B cell (primary cell): ENCODE measurements at regions not wholly inside any gene's neighbourhood (a gene's known extent, or its start where the extent isn't known, plus 50 kb on each side); places are given as distances from the start of the nearest gene placed in this dataset.

Source experiments
- ATAC-seq: fragments of 200-7000 bp; cut with Tn5 transposase; one replicate; pipeline ENCODE4 v1.10.0; 2021; ENCODE audit warnings: low read depth, mild to moderate bottlenecking, moderate number of reproducible peaks, moderate library complexity
- CTCF ChIA-PET: fragments of 350-600 bp; sonication (Branson Sonifier 250); formaldehyde crosslinking; loops from one replicate; lab custom pipeline; 2021; ENCODE audit warnings: antibody characterized with exemption, inconsistent platforms; lab: Charles Lee
- POLR2A ChIA-PET: fragments of 350-600 bp; sonication (Branson Sonifier 250); formaldehyde crosslinking; loops from one replicate; lab custom pipeline; 2021; ENCODE audit warnings: antibody characterized with exemption; lab: Charles Lee
- DNase-seq: peaks from one replicate; pipeline ENCODE4 v3.0.0; 2013
- H2AFZ ChIP-seq: 2 replicates; pipeline ENCODE4 v1.6.1; 2012; ENCODE audit warnings: mild to moderate bottlenecking, low read depth, low read length; ENCODE audit not compliant: insufficient read depth, poor library complexity, severe bottlenecking
- H3K27ac ChIP-seq, 2 donors: 1 replicate in 1 of 2; 2 replicates in 1 of 2; pipeline ENCODE4 v1.5.1; 2012 to 2013; ENCODE audit warnings: low read length in 2 of 2, mild to moderate bottlenecking in 2 of 2, moderate library complexity in 1 of 2
- H3K27me3 ChIP-seq, 4 experiments: fragments of 200-600 bp in 1 of 4; sonication (generic) in 1 of 4; replicated peaks in 1 of 4; 1 replicate in 2 of 4; 2 replicates in 2 of 4; pipeline versions ENCODE4 v1.6.1 to v1.7.0; 2013 to 2016; ENCODE audit warnings: low read length in 3 of 4, mild to moderate bottlenecking in 2 of 4, mixed read lengths in 1 of 4, moderate library complexity in 1 of 4; ENCODE audit not compliant: insufficient read depth in 4 of 4, control insufficient read depth in 3 of 4; ENCODE audit errors: control extremely low read depth in 1 of 4
- H3K36me3 ChIP-seq, 2 experiments: replicated peaks in 1 of 2; 1 replicate in 1 of 2; 2 replicates in 1 of 2; pipeline versions ENCODE4 v1.6.1 to v1.7.1; 2013; ENCODE audit warnings: low read length in 1 of 2; ENCODE audit not compliant: insufficient read depth in 2 of 2, control insufficient read depth in 1 of 2; ENCODE audit errors: control extremely low read depth in 1 of 2, extremely low read depth in 1 of 2
- H3K4me1 ChIP-seq, 2 donors: fragments of 200-600 bp in 1 of 2; sonication (generic) in 1 of 2; 1 replicate in 1 of 2; 2 replicates in 1 of 2; pipeline versions ENCODE4 v1.5.1 to v1.6.1; 2013 to 2017; ENCODE audit warnings: low read length in 2 of 2; ENCODE audit not compliant: control insufficient read depth in 2 of 2, insufficient read depth in 2 of 2
- H3K4me2 ChIP-seq: replicated peaks from 2 replicates; pipeline ENCODE3; 2012; ENCODE audit warnings: mild to moderate bottlenecking, low read depth, low read length; ENCODE audit not compliant: poor library complexity, severe bottlenecking
- H3K4me3 ChIP-seq, 5 experiments: fragments of 200-600 bp in 1 of 5; sonication (generic) in 1 of 5; 1 replicate in 3 of 5; 2 replicates in 2 of 5; pipeline versions ENCODE4 v1.5.1 to v1.7.0; 2011 to 2016; ENCODE audit warnings: low read length in 4 of 5, mild to moderate bottlenecking in 4 of 5, low read depth in 2 of 5, control low read depth in 1 of 5, moderate library complexity in 1 of 5; ENCODE audit not compliant: insufficient read depth in 1 of 5; ENCODE audit errors: control extremely low read depth in 1 of 5, extremely low read depth in 1 of 5
- H3K79me2 ChIP-seq: fragments of 200-600 bp; sonication (generic); one replicate; pipeline ENCODE4 v1.6.0; 2016; ENCODE audit warnings: low read length; ENCODE audit not compliant: control insufficient read depth, insufficient read depth
- H3K9ac ChIP-seq: fragments of 200-600 bp; sonication (generic); 2 replicates; pipeline ENCODE4 v1.6.1; 2017; ENCODE audit warnings: mild to moderate bottlenecking, low read length, moderate library complexity
- H3K9me3 ChIP-seq, 3 donors: one replicate each; pipeline versions ENCODE4 v1.6.1 to v1.7.1; 2013; ENCODE audit warnings: low read length in 2 of 3; ENCODE audit not compliant: control insufficient read depth in 2 of 3, insufficient read depth in 1 of 3; ENCODE audit errors: control extremely low read depth in 1 of 3
- H4K20me1 ChIP-seq: 2 replicates; pipeline ENCODE4 v1.6.0; 2012; ENCODE audit warnings: mild to moderate bottlenecking, low read length; ENCODE audit not compliant: insufficient read depth, control insufficient read depth, poor library complexity, severe bottlenecking
- H3K27ac Mint-ChIP-seq: one replicate; pipeline ENCODE4 v1.8.0; 2021; ENCODE audit warnings: mixed read lengths
- H3K27me3 Mint-ChIP-seq: one replicate; pipeline ENCODE4 v1.8.0; 2021; ENCODE audit warnings: mixed read lengths
- H3K4me1 Mint-ChIP-seq: one replicate; pipeline ENCODE4 v1.8.0; 2021; ENCODE audit warnings: mixed read lengths
- H3K4me3 Mint-ChIP-seq: one replicate; pipeline ENCODE4 v1.8.0; 2021; ENCODE audit warnings: mixed read lengths
- H3K9me3 Mint-ChIP-seq: one replicate; pipeline ENCODE4 v1.8.0; 2022; ENCODE audit warnings: mixed read lengths; ENCODE audit not compliant: insufficient read depth
- EZH2 ChIP-seq: IDR thresholded peaks from 2 replicates; pipeline ENCODE4 v1.6.1; 2012; ENCODE audit warnings: borderline replicate concordance, low read depth, mild to moderate bottlenecking, moderate library complexity, low read length; ENCODE audit not compliant: insufficient read depth, poor library complexity, severe bottlenecking
- WGBS: methylation state at CpG from one replicate; pipeline ENCODE4 v1.1.5; 2013; ENCODE audit warnings: missing lambda C conversion rate; ENCODE audit not compliant: insufficient coverage; 5-methylcytosine and 5-hydroxymethylcytosine counted together
- intact Hi-C: fragments of 100-400 bp; cut with micrococcal nuclease; formaldehyde crosslinking; loops from one replicate; pipeline ENCODE4 v1.10.0; 2022
- TF ChIP-seq, protein P1 (sequence below): fragments of 200-600 bp; IDR thresholded peaks from one replicate; pipeline ENCODE4 v1.8.0; 2022; ENCODE audit warnings: antibody characterized with exemption, mild to moderate bottlenecking

DNA sequence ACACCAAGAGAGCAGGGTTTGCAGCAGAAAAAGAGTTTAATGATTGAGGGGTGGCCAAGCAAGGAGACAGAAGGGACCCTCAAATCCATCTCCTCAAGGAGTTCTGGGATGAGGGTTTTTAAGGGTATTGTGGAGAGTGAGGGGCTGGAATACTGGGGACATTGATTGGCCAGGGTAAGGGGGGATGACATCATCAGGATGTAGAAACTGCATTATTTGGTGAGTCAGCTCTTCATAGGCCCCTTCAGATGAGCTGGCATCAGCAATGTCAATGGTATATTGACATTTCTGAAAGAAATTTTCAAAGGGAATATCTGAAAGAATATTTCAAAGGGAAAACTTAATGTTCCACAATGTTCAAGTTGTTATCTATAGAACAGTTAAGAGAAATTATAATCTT, 168.1 kb upstream of the SNX7 start:
- DNase-seq (no peak), ATAC-seq (no peak)
- no peak overlapping the region for H3K4me3 ChIP-seq
- H3K36me3 ChIP-seq: no peaks in the 10 kb centered on the region
- POLR2A ChIA-PET: no interaction called here
- no peaks in the 10 kb centered on the region for H3K27me3 ChIP-seq
- no peak overlapping the region for H3K4me3 Mint-ChIP-seq
- no peaks in the 10 kb centered on the region for H3K4me1 Mint-ChIP-seq
- no peak overlapping the region for H3K4me2 ChIP-seq
- H3K79me2 ChIP-seq: no peaks in the 10 kb centered on the region
- intact Hi-C loops: no loop called here
- no peak overlapping the region for H3K9ac ChIP-seq
- no peaks in the 10 kb centered on the region for H3K4me1 ChIP-seq
- H3K9me3 Mint-ChIP-seq: no peaks in the 10 kb centered on the region
- H3K9me3 ChIP-seq: no peaks in the 10 kb centered on the region
- H3K27me3 Mint-ChIP-seq: no peaks in the 10 kb centered on the region
- CTCF ChIA-PET: no interaction called here
- TF ChIP-seq, protein P1, sequence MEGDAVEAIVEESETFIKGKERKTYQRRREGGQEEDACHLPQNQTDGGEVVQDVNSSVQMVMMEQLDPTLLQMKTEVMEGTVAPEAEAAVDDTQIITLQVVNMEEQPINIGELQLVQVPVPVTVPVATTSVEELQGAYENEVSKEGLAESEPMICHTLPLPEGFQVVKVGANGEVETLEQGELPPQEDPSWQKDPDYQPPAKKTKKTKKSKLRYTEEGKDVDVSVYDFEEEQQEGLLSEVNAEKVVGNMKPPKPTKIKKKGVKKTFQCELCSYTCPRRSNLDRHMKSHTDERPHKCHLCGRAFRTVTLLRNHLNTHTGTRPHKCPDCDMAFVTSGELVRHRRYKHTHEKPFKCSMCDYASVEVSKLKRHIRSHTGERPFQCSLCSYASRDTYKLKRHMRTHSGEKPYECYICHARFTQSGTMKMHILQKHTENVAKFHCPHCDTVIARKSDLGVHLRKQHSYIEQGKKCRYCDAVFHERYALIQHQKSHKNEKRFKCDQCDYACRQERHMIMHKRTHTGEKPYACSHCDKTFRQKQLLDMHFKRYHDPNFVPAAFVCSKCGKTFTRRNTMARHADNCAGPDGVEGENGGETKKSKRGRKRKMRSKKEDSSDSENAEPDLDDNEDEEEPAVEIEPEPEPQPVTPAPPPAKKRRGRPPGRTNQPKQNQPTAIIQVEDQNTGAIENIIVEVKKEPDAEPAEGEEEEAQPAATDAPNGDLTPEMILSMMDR: no peak
- TF ChIP-seq EZH2: no peak
- no peak overlapping the region for H3K27ac ChIP-seq
- H3K27ac Mint-ChIP-seq: no peak overlapping the region
- no peak overlapping the region for H2AFZ ChIP-seq
- no peaks in the 10 kb centered on the region for H4K20me1 ChIP-seq

GRCh38 chr1:98490099-98490498, 171.4 kb upstream of the SNX7 start:
- no peak overlapping the region for H3K9ac ChIP-seq
- CTCF ChIA-PET: no interaction called here
- H4K20me1 ChIP-seq: no peaks in the 10 kb centered on the region
- H3K4me1 ChIP-seq: no peaks in the 10 kb centered on the region
- no peaks in the 10 kb centered on the region for H3K36me3 ChIP-seq
- H2AFZ ChIP-seq: no peak overlapping the region
- no peak overlapping the region for H3K4me3 Mint-ChIP-seq
- H3K79me2 ChIP-seq: no peaks in the 10 kb centered on the region
- no peaks in the 10 kb centered on the region for H3K27me3 ChIP-seq
- no peak overlapping the region for H3K27ac Mint-ChIP-seq
- H3K4me3 ChIP-seq: no peak overlapping the region
- WGBS: no CpG with 5 or more reads among the region's 1 CpG
- ATAC-seq (no peak), DNase-seq (no peak)
- no peaks in the 10 kb centered on the region for H3K27me3 Mint-ChIP-seq
- intact Hi-C loops: no loop called here
- H3K9me3 Mint-ChIP-seq: no peaks in the 10 kb centered on the region
- POLR2A ChIA-PET: no interaction called here
- TF ChIP-seq, protein P1: no peak
- no peak for TF ChIP-seq EZH2
- H3K4me1 Mint-ChIP-seq: no peaks in the 10 kb centered on the region
- no peak overlapping the region for H3K4me2 ChIP-seq
- no peak overlapping the region for H3K27ac ChIP-seq
- H3K9me3 ChIP-seq: no peaks in the 10 kb centered on the region
